Activated CD4-positive, alpha-beta T cell treated with anti-CD3 and anti-CD28 coated beads, Interleukin-2, amount 10 ng/mL, durations not matched to agents 7 days and 5 days (primary cell): ENCODE measurements at regions not wholly inside any gene's neighbourhood (a gene's known extent, or its start where the extent isn't known, plus 50 kb on each side); places are given as distances from the start of the nearest gene placed in this dataset.
"Not testable (repeated sequence)": the region's sequence is repeated elsewhere in the genome, so short reads cannot be mapped to it uniquely, and the experiment has no call there.

Experiments
- CTCF ChIA-PET: fragments of 350-600 bp; sonication (Branson Sonifier 250); formaldehyde crosslinking; loops from one replicate; lab custom pipeline; 2021; ENCODE audit warnings: antibody characterized with exemption; lab: Charles Lee
- POLR2A ChIA-PET: fragments of 350-600 bp; sonication (Branson Sonifier 250); formaldehyde crosslinking; loops from one replicate; lab custom pipeline; 2021; ENCODE audit warnings: antibody characterized with exemption; lab: Charles Lee
- DNase-seq: peaks from one replicate; pipeline ENCODE4 v3.0.0-alpha.2; 2020
- H3K27ac Mint-ChIP-seq: one replicate; pipeline ENCODE4 v1.8.0; 2021; ENCODE audit warnings: mild to moderate bottlenecking, moderate library complexity, mixed read lengths
- H3K27me3 Mint-ChIP-seq: one replicate; pipeline ENCODE4 v1.8.0; 2021; ENCODE audit warnings: mixed read lengths
- H3K36me3 Mint-ChIP-seq: one replicate; pipeline ENCODE4 v1.8.0; 2021; ENCODE audit warnings: low read depth, mixed read lengths
- H3K4me1 Mint-ChIP-seq: one replicate; pipeline ENCODE4 v1.8.0; 2021; ENCODE audit warnings: mixed read lengths
- H3K4me3 Mint-ChIP-seq: one replicate; pipeline ENCODE4 v1.8.0; 2021; ENCODE audit warnings: mild to moderate bottlenecking, moderate library complexity, mixed read lengths
- H3K9me3 Mint-ChIP-seq: one replicate; pipeline ENCODE4 v1.8.0; 2021; ENCODE audit warnings: mixed read lengths

GRCh38 chr4:33453436-33453835, 2733.3 kb downstream of the PCDH7 start:
- no peaks in the 10 kb centered on the region for H3K27me3 Mint-ChIP-seq
- H3K36me3 Mint-ChIP-seq: no peaks in the 10 kb centered on the region
- no peak overlapping the region for H3K27ac Mint-ChIP-seq
- peaks cover 8% of the 10 kb centered on the region for H3K9me3 Mint-ChIP-seq
- no peaks in the 10 kb centered on the region for H3K4me1 Mint-ChIP-seq
- POLR2A ChIA-PET: no interaction called here
- no peak overlapping the region for H3K4me3 Mint-ChIP-seq
- no peak for DNase-seq
- CTCF ChIA-PET: no interaction called here

DNA sequence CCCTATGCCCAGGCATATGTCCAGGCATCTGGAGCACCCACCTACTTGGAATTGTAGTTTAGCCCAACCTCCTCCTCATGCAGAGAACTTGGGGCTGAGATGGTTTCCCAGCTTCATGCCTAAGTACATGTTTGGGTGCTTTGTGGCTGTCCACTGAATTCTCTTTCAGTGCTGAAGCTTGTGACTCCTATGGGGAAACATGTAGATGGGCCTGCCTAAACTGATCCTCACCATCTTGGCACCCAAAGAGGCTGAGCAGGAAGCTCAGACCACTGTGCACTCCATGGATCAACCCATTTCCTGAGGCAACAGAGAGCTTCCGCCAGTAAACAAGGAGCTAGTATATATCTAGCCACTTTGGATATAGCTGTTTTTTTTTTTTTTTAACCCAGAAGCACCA, 2733.7 kb downstream of the PCDH7 start:
- Mint-ChIP-seq H3K4me1 (no peaks in the 10 kb centered on the region), H3K27ac (no peak overlapping the region), H3K36me3 (no peaks in the 10 kb centered on the region), H3K4me3 (no peak overlapping the region), H3K27me3 (no peaks in the 10 kb centered on the region), H3K9me3 (peaks cover 8% of the 10 kb centered on the region)
- ChIA-PET POLR2A (no interaction called here), CTCF (no interaction called here)
- no peak for DNase-seq

DNA sequence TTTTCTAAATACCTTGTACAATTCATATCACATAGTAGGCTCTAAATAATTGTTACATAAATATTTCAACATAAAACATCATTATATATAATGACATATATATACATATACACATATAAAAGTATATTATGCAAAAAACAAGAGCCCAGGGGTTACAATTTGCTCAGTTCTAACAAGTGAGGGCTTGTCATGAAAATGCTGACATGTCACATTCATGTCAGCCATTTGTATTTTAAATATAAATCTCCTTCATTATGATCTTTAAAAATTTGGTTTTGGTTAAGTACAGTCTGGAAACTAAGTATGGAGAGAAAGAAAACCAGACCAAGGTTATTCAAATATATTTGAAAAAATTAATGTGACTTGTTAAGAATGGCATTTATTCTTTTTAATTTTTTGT, 2745.4 kb downstream of the PCDH7 start:
- POLR2A ChIA-PET: no interaction called here

DNA sequence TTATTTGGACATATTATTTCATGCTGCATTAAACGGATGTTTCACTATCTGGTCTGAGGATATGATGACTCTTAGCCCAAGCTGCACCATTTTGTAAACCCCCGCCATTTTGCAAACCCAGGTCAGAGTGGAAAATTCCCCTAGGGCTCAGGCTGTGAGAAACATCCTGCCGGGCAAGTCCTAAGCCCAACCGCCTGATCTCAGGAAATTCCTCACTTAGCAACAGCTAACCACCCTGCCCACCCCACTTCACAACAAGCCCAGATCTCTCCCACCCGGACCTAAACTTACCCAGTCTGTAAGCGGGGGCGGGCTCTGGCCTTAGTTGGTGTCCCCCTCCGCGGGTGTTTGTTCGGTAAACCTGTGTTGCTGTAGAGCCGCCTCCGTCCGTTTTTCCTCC, 2747.1 kb downstream of the PCDH7 start:
- Mint-ChIP-seq H3K36me3 (no peaks in the 10 kb centered on the region), H3K27ac (no peak overlapping the region), H3K4me3 (no peak overlapping the region), H3K9me3 (peaks cover 4% of the 10 kb centered on the region), H3K4me1 (no peaks in the 10 kb centered on the region), H3K27me3 (no peaks in the 10 kb centered on the region)
- CTCF ChIA-PET: no interaction called here
- POLR2A ChIA-PET: no interaction called here
- DNase-seq: no peak

More for the DNA sequence above, 2745.4 kb downstream of the PCDH7 start:
- Mint-ChIP-seq H3K4me3 (no peak overlapping the region), H3K9me3 (peaks cover 3% of the 10 kb centered on the region), H3K36me3 (no peaks in the 10 kb centered on the region), H3K27ac (no peak overlapping the region), H3K27me3 (no peaks in the 10 kb centered on the region), H3K4me1 (no peaks in the 10 kb centered on the region)
- DNase-seq: no peak
- CTCF ChIA-PET: no interaction called here

DNA sequence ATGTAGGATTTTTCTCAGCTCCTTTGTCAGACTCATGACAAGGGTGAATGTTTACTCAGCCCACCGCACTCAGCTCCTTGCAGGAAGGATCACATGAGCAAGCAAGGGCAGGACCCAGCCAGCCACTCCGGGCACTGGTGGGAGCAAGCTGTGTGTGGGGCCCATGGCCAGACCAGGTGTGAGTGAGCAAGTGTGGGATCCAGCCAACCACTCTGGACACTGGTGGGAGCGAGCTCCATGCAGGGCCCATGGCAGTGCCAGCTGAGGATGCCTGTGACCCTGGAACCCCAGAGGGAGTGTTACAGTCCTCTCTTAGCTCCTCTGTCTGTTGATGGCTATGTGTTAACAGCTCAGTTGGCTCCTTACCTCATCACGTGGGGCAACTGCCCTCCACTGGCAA, 2750.6 kb downstream of the PCDH7 start:
- POLR2A ChIA-PET: no interaction called here
- Mint-ChIP-seq H3K27me3 (no peaks in the 10 kb centered on the region), H3K4me1 (no peaks in the 10 kb centered on the region), H3K4me3 (no peak overlapping the region), H3K36me3 (no peaks in the 10 kb centered on the region), H3K27ac (no peak overlapping the region), H3K9me3 (peaks cover 7% of the 10 kb centered on the region)
- DNase-seq: no peak
- CTCF ChIA-PET: interaction anchor here (0.5 kb wide), 1 partner anchor 951 kb away, joined by 3 read pairs; no protein-coding TSS in a partner anchor

GRCh38 chr4:33477715-33478114, 2757.5 kb downstream of the PCDH7 start:
- DNase-seq: no peak
- H3K9me3 Mint-ChIP-seq: peaks cover 3% of the 10 kb centered on the region
- no peaks in the 10 kb centered on the region for H3K36me3 Mint-ChIP-seq
- H3K27ac Mint-ChIP-seq: no peak overlapping the region
- H3K4me1 Mint-ChIP-seq: no peaks in the 10 kb centered on the region
- POLR2A ChIA-PET: no interaction called here
- CTCF ChIA-PET: no interaction called here
- H3K27me3 Mint-ChIP-seq: no peaks in the 10 kb centered on the region
- no peak overlapping the region for H3K4me3 Mint-ChIP-seq

GRCh38 chr4:33482773-33483172, 2761.5 kb downstream of the ARAP2 start:
- peaks cover 5% of the 10 kb centered on the region for H3K9me3 Mint-ChIP-seq
- no peak for DNase-seq
- no peak overlapping the region for H3K4me3 Mint-ChIP-seq
- no peak overlapping the region for H3K27ac Mint-ChIP-seq
- no peaks in the 10 kb centered on the region for H3K27me3 Mint-ChIP-seq
- CTCF ChIA-PET: no interaction called here
- H3K36me3 Mint-ChIP-seq: no peaks in the 10 kb centered on the region
- H3K4me1 Mint-ChIP-seq: no peaks in the 10 kb centered on the region
- POLR2A ChIA-PET: no interaction called here

GRCh38 chr4:33485111-33485510, 2759.2 kb downstream of the ARAP2 start:
- Mint-ChIP-seq H3K9me3 (peaks cover 5% of the 10 kb centered on the region), H3K27ac (no peak overlapping the region), H3K36me3 (no peaks in the 10 kb centered on the region), H3K4me1 (no peaks in the 10 kb centered on the region), H3K4me3 (no peak overlapping the region), H3K27me3 (no peaks in the 10 kb centered on the region)
- no peak for DNase-seq
- CTCF ChIA-PET: no interaction called here
- POLR2A ChIA-PET: no interaction called here

DNA sequence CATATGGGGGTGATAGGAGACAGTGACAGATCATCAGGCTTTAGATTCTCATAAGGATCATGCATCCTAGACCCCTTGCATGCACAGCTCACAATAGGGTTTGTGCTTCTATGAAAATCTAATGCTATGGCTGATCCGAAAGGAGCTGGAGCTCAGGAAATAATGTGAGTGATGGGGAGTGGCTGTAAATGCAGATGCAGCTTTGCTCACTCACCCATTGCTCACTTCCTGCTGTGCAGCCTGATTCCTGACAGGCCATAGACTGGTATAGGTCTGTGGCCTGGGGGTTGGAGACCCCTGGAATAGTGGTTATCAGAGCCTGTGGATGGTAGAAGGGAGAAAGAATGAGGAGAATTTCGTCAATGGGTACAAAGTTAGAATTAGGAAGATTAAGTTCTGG, 2751.1 kb downstream of the ARAP2 start:
- H3K27me3 Mint-ChIP-seq: no peaks in the 10 kb centered on the region
- no peaks in the 10 kb centered on the region for H3K36me3 Mint-ChIP-seq
- no peak for DNase-seq
- H3K4me3 Mint-ChIP-seq: no peak overlapping the region
- CTCF ChIA-PET: no interaction called here
- POLR2A ChIA-PET: no interaction called here
- H3K9me3 Mint-ChIP-seq: peaks cover 6% of the 10 kb centered on the region
- no peaks in the 10 kb centered on the region for H3K4me1 Mint-ChIP-seq
- no peak overlapping the region for H3K27ac Mint-ChIP-seq

DNA sequence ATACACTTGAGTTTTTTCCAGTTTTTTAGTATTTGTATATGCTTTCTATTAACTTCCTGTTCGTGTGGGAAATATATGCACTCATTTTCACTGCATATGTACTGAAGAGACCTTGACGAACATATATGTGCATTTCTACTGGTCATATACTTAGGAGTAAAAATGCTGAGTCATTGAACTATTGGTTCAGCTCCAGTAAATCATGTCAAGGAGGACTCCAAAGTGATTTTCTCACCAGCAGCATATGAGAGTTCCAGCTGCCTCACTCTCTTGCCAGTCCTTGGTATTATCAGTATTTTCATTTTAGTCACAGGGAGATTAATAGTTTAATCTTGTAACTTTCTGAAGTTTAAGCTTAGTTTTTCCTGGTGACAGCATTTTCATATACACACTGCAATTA, 2750.2 kb downstream of the ARAP2 start:
- Mint-ChIP-seq H3K4me1 (no peaks in the 10 kb centered on the region), H3K36me3 (no peaks in the 10 kb centered on the region), H3K9me3 (peaks cover 12% of the 10 kb centered on the region), H3K27me3 (no peaks in the 10 kb centered on the region), H3K27ac (no peak overlapping the region), H3K4me3 (no peak overlapping the region)
- CTCF ChIA-PET: no interaction called here
- POLR2A ChIA-PET: no interaction called here
- no peak for DNase-seq

GRCh38 chr4:33501587-33501986, 2742.7 kb downstream of the ARAP2 start:
- DNase-seq, CTCF ChIA-PET, POLR2A ChIA-PET, H3K27ac Mint-ChIP-seq, H3K36me3 Mint-ChIP-seq, H3K4me3 Mint-ChIP-seq, H3K4me1 Mint-ChIP-seq, H3K27me3 Mint-ChIP-seq: not testable (repeated sequence)
- H3K9me3 Mint-ChIP-seq: peaks cover 18% of the 10 kb centered on the region

GRCh38 chr4:33512397-33512796, 2731.9 kb downstream of the ARAP2 start:
- H3K4me3 Mint-ChIP-seq: no peak overlapping the region
- peaks cover 5% of the 10 kb centered on the region for H3K9me3 Mint-ChIP-seq
- ChIA-PET POLR2A (no interaction called here), CTCF (no interaction called here)
- H3K36me3 Mint-ChIP-seq: no peaks in the 10 kb centered on the region
- DNase-seq: no peak
- no peaks in the 10 kb centered on the region for H3K4me1 Mint-ChIP-seq
- H3K27me3 Mint-ChIP-seq: no peaks in the 10 kb centered on the region
- no peak overlapping the region for H3K27ac Mint-ChIP-seq

DNA sequence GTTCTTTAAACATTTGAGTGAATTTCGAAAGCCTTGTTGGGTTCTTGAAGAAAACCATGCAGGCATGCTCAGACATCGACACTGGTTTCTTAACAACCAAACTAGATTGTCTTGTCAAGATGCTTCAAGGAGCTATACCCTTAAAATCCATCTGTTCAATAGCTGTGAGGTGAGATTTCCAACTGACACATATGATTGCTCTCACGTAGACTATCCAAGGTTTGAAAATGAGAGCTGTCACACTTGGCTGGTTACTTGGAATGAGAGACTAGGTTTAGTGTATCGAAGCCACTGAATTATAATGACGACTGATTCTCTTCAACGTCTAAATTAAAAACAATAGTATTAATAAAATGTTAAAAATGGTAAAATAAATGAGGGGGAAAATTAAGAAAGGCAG, 2725.5 kb downstream of the ARAP2 start:
- no peak overlapping the region for H3K27ac Mint-ChIP-seq
- CTCF ChIA-PET: no interaction called here
- POLR2A ChIA-PET: no interaction called here
- no peak overlapping the region for H3K4me3 Mint-ChIP-seq
- no peaks in the 10 kb centered on the region for H3K27me3 Mint-ChIP-seq
- no peaks in the 10 kb centered on the region for H3K4me1 Mint-ChIP-seq
- H3K36me3 Mint-ChIP-seq: no peaks in the 10 kb centered on the region
- DNase-seq: no peak
- peaks cover 12% of the 10 kb centered on the region for H3K9me3 Mint-ChIP-seq

DNA sequence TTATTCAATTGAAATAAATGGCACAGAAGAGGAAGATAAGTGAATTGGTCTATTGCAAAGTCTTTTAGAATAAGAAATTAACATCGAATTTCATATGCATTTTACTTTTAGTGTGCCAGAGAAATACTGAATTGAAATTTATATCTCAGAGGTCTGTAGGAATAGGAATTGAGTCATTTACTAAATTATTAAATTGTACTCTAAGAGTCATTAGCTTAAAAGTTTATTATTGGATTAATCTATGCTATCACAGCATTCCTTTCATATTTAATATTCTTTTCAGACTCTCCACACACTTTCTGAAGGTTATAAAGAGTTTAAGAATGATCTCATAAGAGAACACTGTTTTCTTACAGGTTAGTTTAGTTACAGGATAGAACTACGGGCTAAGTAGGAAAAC, 2711.5 kb downstream of the ARAP2 start:
- Mint-ChIP-seq H3K27me3 (no peaks in the 10 kb centered on the region), H3K4me3 (no peak overlapping the region), H3K9me3 (no peaks in the 10 kb centered on the region), H3K27ac (no peak overlapping the region), H3K4me1 (no peaks in the 10 kb centered on the region), H3K36me3 (no peaks in the 10 kb centered on the region)
- ChIA-PET CTCF (no interaction called here), POLR2A (no interaction called here)
- no peak for DNase-seq
